HCT116 (cell line): ENCODE measurements at regions not wholly inside any gene's neighbourhood (a gene's known extent, or its start where the extent isn't known, plus 50 kb on each side); places are given as distances from the start of the nearest gene placed in this dataset.

ENCODE experiments used
- ATAC-seq: fragments of 200-7000 bp; cut with Tn5 transposase; 2 replicates; pipeline ENCODE4 v1.9.1; 2020; ENCODE audit warnings: mild to moderate bottlenecking, moderate library complexity
- BruUV-seq: library from RNA; stranded (reverse); fragments of 400-500 nt; replicated peaks from 2 replicates; lab custom pipeline; 2021; lab: Mats Ljungman, UMichigan
- CTCF ChIA-PET: fragments of 300-600 bp; sonication (Branson Sonifier 250); formaldehyde crosslinking; loops from one replicate; lab custom pipeline; 2021; ENCODE audit warnings: antibody characterized with exemption; lab: Charles Lee
- POLR2A ChIA-PET: fragments of 300-600, 350-600 bp; sonication (Branson Sonifier 250); formaldehyde crosslinking; loops from one replicate; lab custom pipeline; 2021; ENCODE audit warnings: antibody characterized with exemption; lab: Charles Lee
- RAD21 ChIA-PET, 2 experiments: fragments of 300-600 bp; sonication (Branson Sonifier 250); formaldehyde crosslinking; loops; one replicate each; lab custom pipeline; 2023; ENCODE audit warnings: low total read pairs in 2 of 2; ENCODE audit not compliant: uncharacterized antibody in 2 of 2, unreplicated experiment in 2 of 2, low non-redundant PET in 1 of 2; lab: Charles Lee
- DNase-seq: peaks from one replicate; pipeline ENCODE4 v3.0.0-alpha.2; 2010; ENCODE audit warnings: low read depth, low spot score
- H2AFZ ChIP-seq: fragments of 200-600 bp; shearing (Covaris generic), sonication (generic); 2 replicates; pipeline ENCODE4 v1.6.1; 2017; ENCODE audit warnings: low read depth, mixed run types, mixed read lengths, antibody characterized with exemption, low read length; ENCODE audit not compliant: poor library complexity, severe bottlenecking
- H3K27ac ChIP-seq: 2 replicates; pipeline ENCODE4 v1.5.1; 2012; ENCODE audit warnings: low read depth, low read length
- H3K27me3 ChIP-seq: fragments of 200-600 bp; sonication (generic); 2 replicates; pipeline ENCODE4 v1.6.1; 2016; ENCODE audit warnings: mixed run types, low read length, mixed read lengths; ENCODE audit not compliant: insufficient read depth
- H3K36me3 ChIP-seq, 2 experiments: fragments of 200-500 bp in 1 of 2; fragments of 200-600 bp in 1 of 2; sonication (Bioruptor generic) in 1 of 2; sonication (generic) in 1 of 2; 2 replicates each; pipeline versions ENCODE4 v1.5.1 to v1.6.1; 2014 to 2016; ENCODE audit warnings: low read length in 2 of 2, inconsistent platforms in 1 of 2, mixed read lengths in 1 of 2, mixed run types in 1 of 2; ENCODE audit not compliant: insufficient read depth in 2 of 2, control insufficient read depth in 1 of 2
- H3K4me1 ChIP-seq, 2 experiments: fragments of 200-600 bp in 1 of 2; sonication (generic) in 1 of 2; 2 replicates each; pipeline versions ENCODE4 v1.5.1 to v1.6.1; 2012 to 2017; ENCODE audit warnings: low read length in 2 of 2, inconsistent platforms in 1 of 2, mild to moderate bottlenecking in 1 of 2, mixed read lengths in 1 of 2, mixed run types in 1 of 2, moderate library complexity in 1 of 2; ENCODE audit not compliant: insufficient read depth in 2 of 2, control insufficient read depth in 1 of 2
- H3K4me2 ChIP-seq: fragments of 200-600 bp; sonication (generic); 2 replicates; pipeline ENCODE4 v1.6.1; 2017; ENCODE audit warnings: mixed run types, low read length, mixed read lengths
- H3K4me3 ChIP-seq, 2 experiments: fragments of 200-600 bp in 1 of 2; sonication (generic) in 1 of 2; replicated peaks in 1 of 2; 2 replicates each; pipeline ENCODE4 v1.5.1; 2011 to 2016; ENCODE audit warnings: low read length in 2 of 2, control low read depth in 1 of 2, low read depth in 1 of 2, mild to moderate bottlenecking in 1 of 2, mixed read lengths in 1 of 2, mixed run types in 1 of 2
- H3K79me2 ChIP-seq: fragments of 200-600 bp; sonication (generic); 2 replicates; pipeline ENCODE4 v1.6.1; 2017; ENCODE audit warnings: mild to moderate bottlenecking, mixed run types, low read length, moderate library complexity, mixed read lengths; ENCODE audit not compliant: insufficient read depth
- H3K9ac ChIP-seq: fragments of 200-600 bp; sonication (generic); 2 replicates; pipeline ENCODE4 v1.6.1; 2016; ENCODE audit warnings: low read length, mixed read lengths
- H3K9me2 ChIP-seq: fragments of 200-600 bp; sonication (generic), shearing (Covaris generic); 2 replicates; pipeline ENCODE4 v1.6.1; 2017; ENCODE audit warnings: mixed run types, mild to moderate bottlenecking, moderate library complexity; ENCODE audit not compliant: insufficient read depth
- H3K9me3 ChIP-seq, 2 experiments: fragments of 200-500 bp in 1 of 2; fragments of 200-600 bp in 1 of 2; sonication (Bioruptor generic) in 1 of 2; sonication (generic) in 1 of 2; 2 replicates each; pipeline ENCODE4 v1.6.1; 2014 to 2017; ENCODE audit warnings: low read length in 2 of 2, mixed read lengths in 2 of 2, inconsistent platforms in 1 of 2, low read depth in 1 of 2, mild to moderate bottlenecking in 1 of 2, mixed run types in 1 of 2, moderate library complexity in 1 of 2; ENCODE audit not compliant: control insufficient read depth in 1 of 2, insufficient read depth in 1 of 2
- H4K20me1 ChIP-seq: fragments of 200-600 bp; sonication (generic), shearing (Covaris generic); 2 replicates; pipeline ENCODE4 v1.6.1; 2017; ENCODE audit warnings: mixed run types, mild to moderate bottlenecking, moderate library complexity; ENCODE audit not compliant: insufficient read depth
- CBX3 ChIP-seq: IDR thresholded peaks from 2 replicates; pipeline ENCODE4 v1.6.1; 2012; ENCODE audit warnings: low read depth
- CEBPB ChIP-seq: IDR thresholded peaks from 2 replicates; pipeline ENCODE4 v1.6.1; 2012; ENCODE audit warnings: low read depth
- CTCF ChIP-seq, 3 experiments: fragments of 200-600 bp in 1 of 3; sonication (generic) in 1 of 3; IDR thresholded peaks in 2 of 3; conservative IDR thresholded peaks in 1 of 3; 2 replicates each; pipeline ENCODE4 v1.5.1; 2012 to 2017; ENCODE audit warnings: low read depth in 2 of 3, low read length in 2 of 3, antibody characterized with exemption in 1 of 3, borderline replicate concordance in 1 of 3, control low read depth in 1 of 3, mild to moderate bottlenecking in 1 of 3, mixed read lengths in 1 of 3, mixed run types in 1 of 3, moderate library complexity in 1 of 3; ENCODE audit not compliant: insufficient read depth in 1 of 3
- EGR1 ChIP-seq: IDR thresholded peaks from 2 replicates; pipeline ENCODE4 v1.6.1; 2012; ENCODE audit warnings: low read depth
- EZH2 ChIP-seq: fragments of 200-600 bp; sonication (generic); IDR thresholded peaks from 2 replicates; pipeline ENCODE4 v1.6.1; 2017; ENCODE audit warnings: antibody characterized with exemption, mixed run types
- EZH2phosphoT487 ChIP-seq: fragments of 200-600 bp; IDR thresholded peaks from 2 replicates; pipeline ENCODE4 v1.6.1; 2018; ENCODE audit warnings: antibody characterized with exemption, borderline replicate concordance
- FOSL1 ChIP-seq: IDR thresholded peaks from 2 replicates; pipeline ENCODE4 v1.6.1; 2012; ENCODE audit warnings: low read depth
- JUND ChIP-seq: IDR thresholded peaks from 2 replicates; pipeline ENCODE4 v1.6.1; 2012
- MAX ChIP-seq: IDR thresholded peaks from 2 replicates; pipeline ENCODE4 v1.6.1; 2012
- POLR2A ChIP-seq: IDR thresholded peaks from 2 replicates; pipeline ENCODE4 v1.7.0; 2011; ENCODE audit warnings: borderline replicate concordance; ENCODE audit not compliant: insufficient read depth, insufficient read length; ENCODE audit errors: extremely low read depth
- RAD21 ChIP-seq: IDR thresholded peaks from 2 replicates; pipeline ENCODE4 v1.6.1; 2012; ENCODE audit warnings: low read depth, mild to moderate bottlenecking
- SP1 ChIP-seq: IDR thresholded peaks from 2 replicates; pipeline ENCODE4 v1.6.1; 2012; ENCODE audit warnings: low read depth
- TCF7L2 ChIP-seq: IDR thresholded peaks from 2 replicates; pipeline ENCODE4 v1.7.0; 2011; ENCODE audit warnings: borderline replicate concordance, inconsistent platforms; ENCODE audit not compliant: insufficient read depth, insufficient read length; ENCODE audit errors: extremely low read depth
- ZBTB33 ChIP-seq: IDR thresholded peaks from 2 replicates; pipeline ENCODE4 v1.6.1; 2011; ENCODE audit warnings: mild to moderate bottlenecking, low read length, moderate library complexity; ENCODE audit not compliant: insufficient replicate concordance; ENCODE audit errors: extremely low read depth
- intact Hi-C: fragments of 100-400 bp; cut with micrococcal nuclease; formaldehyde crosslinking; loops from 2 replicates; pipeline ENCODE4 v1.10.0; 2022

GRCh38 chr7:118627467-118627866 is 403.0 kb downstream of the ANKRD7 start:
- Histone ChIP-seq H3K27me3 (no peaks in the 10 kb centered on the region), H3K4me3 (no peak overlapping the region)
- no peak for TF ChIP-seq POLR2A
- no peak for TF ChIP-seq CEBPB
- TF ChIP-seq EZH2phosphoT487, result no peak
- TF ChIP-seq TCF7L2, result no peak
- no peak for TF ChIP-seq EGR1
- TF ChIP-seq EZH2, result no peak
- TF ChIP-seq CTCF (IDR thresholded peaks at IDR 0.05 in 2 of 3, conservative IDR thresholded peaks at IDR 0.05 in 1 of 3; ENCODE audit: borderline replicate concordance in 1 of 3, insufficient read depth in 1 of 3, low read depth in 2 of 3, low read length in 2 of 3), result no peak
- no peak for TF ChIP-seq FOSL1
- TF ChIP-seq CBX3, result no peak
- TF ChIP-seq, all 23 proteins: peak for 0
- Histone ChIP-seq H2AFZ (no peak overlapping the region), H3K9me3 (no peaks in the 10 kb centered on the region), H3K27ac (no peak overlapping the region), H3K36me3 (no peaks in the 10 kb centered on the region), H4K20me1 (no peaks in the 10 kb centered on the region), H3K4me2 (no peak overlapping the region), H3K79me2 (no peaks in the 10 kb centered on the region), H3K9ac (no peak overlapping the region), H3K4me1 (no peaks in the 10 kb centered on the region), H3K9me2 (no peaks in the 10 kb centered on the region)
- DNase-seq (no peak), ATAC-seq (no peak)
- RAD21 ChIA-PET, result no interaction called here
- intact Hi-C loops, result no loop called here
- POLR2A ChIA-PET, result no interaction called here
- CTCF ChIA-PET, result no interaction called here
- BruUV-seq, result no TSS peak

- Histone ChIP-seq H3K27ac (no peak overlapping the region), H3K9me3 (no peaks in the 10 kb centered on the region), H3K27me3 (no peaks in the 10 kb centered on the region), H4K20me1 (no peaks in the 10 kb centered on the region)
- BruUV-seq, result no TSS peak
- no peak for ATAC-seq
- POLR2A ChIA-PET, result no interaction called here
- TF ChIP-seq SP1 (no peak), CEBPB (no peak), JUND (no peak), MAX (no peak), ZBTB33 (no peak), TCF7L2 (no peak), RAD21 (no peak), EZH2phosphoT487 (no peak)
- TF ChIP-seq, all 23 proteins: peak for 0
- RAD21 ChIA-PET, result no interaction called here
- no peaks in the 10 kb centered on the region for H3K79me2 ChIP-seq
- no peak overlapping the region for H3K4me3 ChIP-seq
- DNase-seq, result no peak
- no peaks in the 10 kb centered on the region for H3K9me2 ChIP-seq
- H2AFZ ChIP-seq, result no peak overlapping the region
- CTCF ChIA-PET, result no interaction called here
- intact Hi-C loops, result no loop called here
- H3K36me3 ChIP-seq, result no peaks in the 10 kb centered on the region
- no peaks in the 10 kb centered on the region for H3K4me1 ChIP-seq
- no peak overlapping the region for H3K4me2 ChIP-seq
- no peak overlapping the region for H3K9ac ChIP-seq
Measured at GRCh38 chr7:118629898-118630438, 405.5 kb downstream of the ANKRD7 start.
